HepG2 (cell line): ENCODE measurements at regions not wholly inside any gene's neighbourhood (a gene's known extent, or its start where the extent isn't known, plus 50 kb on each side); places are given as distances from the start of the nearest gene placed in this dataset.

Experiments
- small RNA-seq, 3 experiments: library from RNA; depleted of rRNA; stranded (forward); fragments of <200 nt; gene quantifications; one replicate each; pipeline ENCODE3, GENCODE V24; 2012; ENCODE audit warnings: low read depth in 2 of 3, low replicate concordance in 1 of 3; ENCODE audit not compliant: insufficient read length in 3 of 3, insufficient read depth in 2 of 3

Small RNA genes lying in the stretch of these regions (small RNA-seq; reads per million reads assigned to genes)
- gene AC112187.2: 0 reads per million in 3 experiments
